ENCODE measurements at regions not wholly inside any gene's neighbourhood (a gene's known extent, or its start where the extent isn't known, plus 50 kb on each side); places are given as distances from the start of the nearest gene placed in this dataset.
"Not testable (repeated sequence)": the region's sequence is repeated elsewhere in the genome, so short reads cannot be mapped to it uniquely, and the experiment has no call there.

GRCh38 chr17:20848869-20849443 is 193.9 kb downstream of the USP22 start:
- not testable (repeated sequence) for DNase-seq

- DNase-seq: not testable (repeated sequence)
These were observed 191.1 kb downstream of the USP22 start for GRCh38 chr17:20851591-20852238.

GRCh38 chr17:20852239-20852989 is 190.4 kb downstream of the USP22 start:
- peak in 1 of 2 experiments; percentile 11 for DNase-seq

- no peak for DNase-seq
These were observed 189.8 kb downstream of the USP22 start for GRCh38 chr17:20852990-20853370.

GRCh38 chr17:20855910-20856470 is 186.8 kb downstream of the USP22 start:
- DNase-seq: not testable (repeated sequence)

GRCh38 chr17:20866444-20867209 is 176.2 kb downstream of the USP22 start:
- DNase-seq: not testable (repeated sequence)

GRCh38 chr17:20867436-20867937 is 175.3 kb downstream of the USP22 start:
- DNase-seq: not testable (repeated sequence)

- DNase-seq: not testable (repeated sequence)
These were observed 174.7 kb downstream of the USP22 start for GRCh38 chr17:20867938-20868661.

- DNase-seq: not testable (repeated sequence)
These were observed 174.2 kb downstream of the USP22 start for GRCh38 chr17:20868662-20869007.

- DNase-seq: not testable (repeated sequence)
These were observed 169.6 kb downstream of the USP22 start for GRCh38 chr17:20873173-20873572.

GRCh38 chr17:20873688-20874328 is 169.0 kb downstream of the USP22 start:
- not testable (repeated sequence) for DNase-seq

GRCh38 chr17:20877384-20877783 is 165.4 kb downstream of the USP22 start:
- not testable (repeated sequence) for DNase-seq

GRCh38 chr17:20890338-20890737 is 152.5 kb downstream of the USP22 start:
- no peak for DNase-seq

GRCh38 chr17:20895426-20895825 is 147.4 kb downstream of the USP22 start:
- not testable (repeated sequence) for DNase-seq

GRCh38 chr17:20896153-20896649 is 146.6 kb downstream of the USP22 start:
- peak; percentile 10 to 24 for DNase-seq

GRCh38 chr17:20898726-20899125 is 144.1 kb downstream of the USP22 start:
- not testable (repeated sequence) for DNase-seq

GRCh38 chr17:20902496-20902895 is 140.3 kb downstream of the USP22 start:
- not testable (repeated sequence) for DNase-seq

GRCh38 chr17:20903549-20903948 is 139.3 kb downstream of the USP22 start:
- not testable (repeated sequence) for DNase-seq

- peak; percentile 81 to 85 for DNase-seq
These were observed 134.2 kb downstream of the USP22 start for GRCh38 chr17:20908313-20909267.

- no peak for DNase-seq
These were observed 128.2 kb downstream of the USP22 start for GRCh38 chr17:20914658-20915057.

Measured in activated CD4-positive, alpha-beta T cell treated with anti-CD3 and anti-CD28 coated beads, Interleukin-2, amount 50 U/mL, for 48 hours (primary cell).